IMR-90 (cell line): ENCODE measurements at regions not wholly inside any gene's neighbourhood (a gene's known extent, or its start where the extent isn't known, plus 50 kb on each side); places are given as distances from the start of the nearest gene placed in this dataset.

Experiments used
- MAZ ChIP-seq: IDR thresholded peaks from 2 replicates; pipeline ENCODE4 v1.6.1; 2012; ENCODE audit warnings: low read depth, mild to moderate bottlenecking, low read length, improper control_type of control experiment, moderate library complexity, borderline replicate concordance
- POLR2A ChIP-seq: IDR thresholded peaks from 2 replicates; pipeline ENCODE4 v1.6.1; 2012; ENCODE audit warnings: mild to moderate bottlenecking, low read depth, low read length
- RCOR1 ChIP-seq: IDR thresholded peaks from 2 replicates; pipeline ENCODE4 v1.6.1; 2012; ENCODE audit warnings: mild to moderate bottlenecking, low read length, improper control_type of control experiment; ENCODE audit not compliant: insufficient replicate concordance
- TF ChIP-seq, protein P1 (sequence below): conservative IDR thresholded peaks from 2 replicates; pipeline ENCODE4 v1.5.1; 2012; ENCODE audit warnings: mild to moderate bottlenecking, low read depth, low read length, improper control_type of control experiment
- TF ChIP-seq, protein P2 (sequence below): fragments of 150-350 bp; IDR thresholded peaks from 2 replicates; pipeline ENCODE4 v1.6.1; 2017; ENCODE audit warnings: mild to moderate bottlenecking, antibody characterized with exemption, low read length, low read depth
- TF ChIP-seq, protein P3 (sequence below): fragments of 150-350 bp; IDR thresholded peaks from 2 replicates; pipeline ENCODE4 v1.6.1; 2016; ENCODE audit warnings: low read depth, mild to moderate bottlenecking, low read length, moderate library complexity, borderline replicate concordance

DNA sequence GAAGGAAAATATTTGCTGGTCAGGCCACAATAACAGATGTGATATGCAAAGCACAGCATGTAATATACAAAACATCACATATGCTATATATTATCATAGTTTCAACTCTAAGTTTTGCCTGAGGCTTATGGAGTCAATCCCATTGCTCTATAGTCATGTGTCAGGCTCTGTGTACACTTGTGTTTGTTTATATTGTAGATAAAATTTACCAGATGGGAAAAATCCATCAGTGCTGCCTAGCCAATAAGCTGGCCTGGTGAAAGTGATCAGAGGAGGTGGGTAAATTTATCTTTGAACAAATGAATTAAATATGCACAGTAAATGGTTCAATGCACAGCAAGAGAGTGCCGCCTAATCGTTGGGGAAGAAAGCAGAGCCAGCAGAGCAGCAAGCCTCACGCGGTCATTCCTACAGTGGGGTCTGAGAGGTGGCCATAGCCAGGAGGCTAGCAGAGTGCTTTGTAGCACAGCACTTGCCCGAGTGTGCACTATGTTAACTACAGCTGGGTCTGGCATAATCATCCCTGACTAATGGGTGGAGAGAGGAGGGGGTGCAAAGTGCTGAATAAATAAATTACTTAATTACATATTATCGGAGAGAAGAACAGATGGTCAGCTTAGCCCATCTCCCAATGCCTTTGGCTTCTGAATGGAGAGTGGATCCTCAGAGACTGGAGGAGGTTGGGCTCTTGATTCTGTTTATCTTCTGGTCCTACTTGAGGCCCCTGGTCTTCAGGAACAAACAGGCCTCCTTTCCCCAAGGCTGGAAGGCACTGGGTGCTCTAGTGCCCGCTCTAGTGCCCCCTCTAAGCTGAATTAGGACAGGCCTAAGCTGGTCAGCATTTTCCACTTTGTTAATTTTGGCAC lies 153.5 kb downstream of the MAT2B start:
- TF ChIP-seq POLR2A, result no peak
- TF ChIP-seq, protein P1, sequence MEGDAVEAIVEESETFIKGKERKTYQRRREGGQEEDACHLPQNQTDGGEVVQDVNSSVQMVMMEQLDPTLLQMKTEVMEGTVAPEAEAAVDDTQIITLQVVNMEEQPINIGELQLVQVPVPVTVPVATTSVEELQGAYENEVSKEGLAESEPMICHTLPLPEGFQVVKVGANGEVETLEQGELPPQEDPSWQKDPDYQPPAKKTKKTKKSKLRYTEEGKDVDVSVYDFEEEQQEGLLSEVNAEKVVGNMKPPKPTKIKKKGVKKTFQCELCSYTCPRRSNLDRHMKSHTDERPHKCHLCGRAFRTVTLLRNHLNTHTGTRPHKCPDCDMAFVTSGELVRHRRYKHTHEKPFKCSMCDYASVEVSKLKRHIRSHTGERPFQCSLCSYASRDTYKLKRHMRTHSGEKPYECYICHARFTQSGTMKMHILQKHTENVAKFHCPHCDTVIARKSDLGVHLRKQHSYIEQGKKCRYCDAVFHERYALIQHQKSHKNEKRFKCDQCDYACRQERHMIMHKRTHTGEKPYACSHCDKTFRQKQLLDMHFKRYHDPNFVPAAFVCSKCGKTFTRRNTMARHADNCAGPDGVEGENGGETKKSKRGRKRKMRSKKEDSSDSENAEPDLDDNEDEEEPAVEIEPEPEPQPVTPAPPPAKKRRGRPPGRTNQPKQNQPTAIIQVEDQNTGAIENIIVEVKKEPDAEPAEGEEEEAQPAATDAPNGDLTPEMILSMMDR, result no peak
- TF ChIP-seq, protein P2, sequence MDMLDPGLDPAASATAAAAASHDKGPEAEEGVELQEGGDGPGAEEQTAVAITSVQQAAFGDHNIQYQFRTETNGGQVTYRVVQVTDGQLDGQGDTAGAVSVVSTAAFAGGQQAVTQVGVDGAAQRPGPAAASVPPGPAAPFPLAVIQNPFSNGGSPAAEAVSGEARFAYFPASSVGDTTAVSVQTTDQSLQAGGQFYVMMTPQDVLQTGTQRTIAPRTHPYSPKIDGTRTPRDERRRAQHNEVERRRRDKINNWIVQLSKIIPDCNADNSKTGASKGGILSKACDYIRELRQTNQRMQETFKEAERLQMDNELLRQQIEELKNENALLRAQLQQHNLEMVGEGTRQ, result no peak
- TF ChIP-seq, protein P3, sequence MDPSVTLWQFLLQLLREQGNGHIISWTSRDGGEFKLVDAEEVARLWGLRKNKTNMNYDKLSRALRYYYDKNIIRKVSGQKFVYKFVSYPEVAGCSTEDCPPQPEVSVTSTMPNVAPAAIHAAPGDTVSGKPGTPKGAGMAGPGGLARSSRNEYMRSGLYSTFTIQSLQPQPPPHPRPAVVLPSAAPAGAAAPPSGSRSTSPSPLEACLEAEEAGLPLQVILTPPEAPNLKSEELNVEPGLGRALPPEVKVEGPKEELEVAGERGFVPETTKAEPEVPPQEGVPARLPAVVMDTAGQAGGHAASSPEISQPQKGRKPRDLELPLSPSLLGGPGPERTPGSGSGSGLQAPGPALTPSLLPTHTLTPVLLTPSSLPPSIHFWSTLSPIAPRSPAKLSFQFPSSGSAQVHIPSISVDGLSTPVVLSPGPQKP, result no peak
- TF ChIP-seq RCOR1, result no peak
- TF ChIP-seq MAZ, result no peak
